ENCODE measurements at regions not wholly inside any gene's neighbourhood (a gene's known extent, or its start where the extent isn't known, plus 50 kb on each side); places are given as distances from the start of the nearest gene placed in this dataset.

DNA sequence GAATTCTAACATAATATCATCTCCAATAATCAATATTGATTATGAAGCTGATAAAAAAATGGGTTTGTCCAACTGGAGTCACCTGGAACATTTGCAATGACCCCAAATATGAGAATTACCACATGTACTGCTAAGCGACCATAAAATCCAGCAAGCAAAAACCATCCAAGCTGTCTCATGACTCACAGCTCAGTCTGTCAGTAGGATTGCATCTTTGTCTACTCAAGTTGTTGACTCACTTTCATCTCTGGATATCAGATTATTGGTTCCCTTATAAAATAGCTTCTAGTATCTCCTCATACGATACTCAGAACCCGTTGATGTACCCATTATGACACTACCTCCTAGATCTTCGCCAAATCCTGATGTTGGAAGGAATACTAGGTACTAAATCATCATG, 209.8 kb upstream of the ATP11B start:
- TF ChIP-seq, protein P1, sequence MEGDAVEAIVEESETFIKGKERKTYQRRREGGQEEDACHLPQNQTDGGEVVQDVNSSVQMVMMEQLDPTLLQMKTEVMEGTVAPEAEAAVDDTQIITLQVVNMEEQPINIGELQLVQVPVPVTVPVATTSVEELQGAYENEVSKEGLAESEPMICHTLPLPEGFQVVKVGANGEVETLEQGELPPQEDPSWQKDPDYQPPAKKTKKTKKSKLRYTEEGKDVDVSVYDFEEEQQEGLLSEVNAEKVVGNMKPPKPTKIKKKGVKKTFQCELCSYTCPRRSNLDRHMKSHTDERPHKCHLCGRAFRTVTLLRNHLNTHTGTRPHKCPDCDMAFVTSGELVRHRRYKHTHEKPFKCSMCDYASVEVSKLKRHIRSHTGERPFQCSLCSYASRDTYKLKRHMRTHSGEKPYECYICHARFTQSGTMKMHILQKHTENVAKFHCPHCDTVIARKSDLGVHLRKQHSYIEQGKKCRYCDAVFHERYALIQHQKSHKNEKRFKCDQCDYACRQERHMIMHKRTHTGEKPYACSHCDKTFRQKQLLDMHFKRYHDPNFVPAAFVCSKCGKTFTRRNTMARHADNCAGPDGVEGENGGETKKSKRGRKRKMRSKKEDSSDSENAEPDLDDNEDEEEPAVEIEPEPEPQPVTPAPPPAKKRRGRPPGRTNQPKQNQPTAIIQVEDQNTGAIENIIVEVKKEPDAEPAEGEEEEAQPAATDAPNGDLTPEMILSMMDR (IDR thresholded peaks at IDR 0.05) = no peak
- TF ChIP-seq POLR2A (IDR thresholded peaks at IDR 0.05) = no peak

All from prostate gland (tissue), 2 donors.